ENCODE measurements at regions not wholly inside any gene's neighbourhood (a gene's known extent, or its start where the extent isn't known, plus 50 kb on each side); places are given as distances from the start of the nearest gene placed in this dataset.

GRCh38 chr3:8157640-8158039 is 344.0 kb upstream of the LMCD1 start:
- TF ChIP-seq POLR2A (IDR thresholded peaks at IDR 0.05) (no peak), CTCF (IDR thresholded peaks at IDR 0.05) (no peak)
